PFSK-1 (cell line): ENCODE measurements at regions not wholly inside any gene's neighbourhood (a gene's known extent, or its start where the extent isn't known, plus 50 kb on each side); places are given as distances from the start of the nearest gene placed in this dataset.

Experiments used
- FOXP2 ChIP-seq: optimal IDR thresholded peaks from 2 replicates; pipeline ENCODE3; 2011; ENCODE audit warnings: borderline replicate concordance, control low read depth, inconsistent platforms; ENCODE audit not compliant: insufficient read depth; ENCODE audit errors: extremely low read length, extremely low read depth
- POLR2AphosphoS5 ChIP-seq: IDR thresholded peaks from 2 replicates; pipeline ENCODE4 v1.6.1; 2012; ENCODE audit warnings: low read depth, mild to moderate bottlenecking, control low read depth, low read length, moderate library complexity
- SIN3A ChIP-seq: IDR thresholded peaks from 2 replicates; pipeline ENCODE4 v1.6.1; 2012; ENCODE audit warnings: mild to moderate bottlenecking, low read length, moderate library complexity, borderline replicate concordance; ENCODE audit not compliant: insufficient read depth
- TAF1 ChIP-seq: IDR thresholded peaks from 2 replicates; pipeline ENCODE4 v1.6.1; 2012; ENCODE audit warnings: low read length, control low read depth, borderline replicate concordance; ENCODE audit not compliant: insufficient read depth
- TF ChIP-seq, protein P1 (sequence below), 2 experiments: IDR thresholded peaks; 2 replicates each; pipeline versions ENCODE4 v1.6.1 to v1.8.0; 2011 to 2012; ENCODE audit warnings: low read depth in 2 of 2, low read length in 2 of 2, control low read depth in 1 of 2, inconsistent platforms in 1 of 2, mild to moderate bottlenecking in 1 of 2, moderate library complexity in 1 of 2; ENCODE audit not compliant: insufficient read depth in 1 of 2

DNA sequence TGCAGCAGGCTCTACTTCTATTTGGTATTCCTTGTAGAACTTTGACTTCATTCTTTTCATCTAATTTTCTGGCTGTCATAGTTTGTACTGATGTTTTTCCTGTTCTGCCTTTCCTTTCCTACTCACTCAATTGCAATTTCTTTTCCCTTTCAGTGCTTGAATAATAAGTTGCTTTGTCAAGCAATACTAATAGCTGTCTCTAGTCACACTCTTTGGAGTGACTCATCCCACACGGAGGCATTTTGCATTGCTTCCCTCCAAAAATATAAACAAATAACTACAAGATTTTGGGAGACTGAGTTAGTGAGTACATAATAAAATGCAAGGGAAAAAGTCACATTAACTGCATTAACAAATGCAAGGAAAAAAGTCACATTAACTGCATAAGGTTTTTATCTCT lies 465.9 kb downstream of the CDH9 start:
- TF ChIP-seq, protein P1, sequence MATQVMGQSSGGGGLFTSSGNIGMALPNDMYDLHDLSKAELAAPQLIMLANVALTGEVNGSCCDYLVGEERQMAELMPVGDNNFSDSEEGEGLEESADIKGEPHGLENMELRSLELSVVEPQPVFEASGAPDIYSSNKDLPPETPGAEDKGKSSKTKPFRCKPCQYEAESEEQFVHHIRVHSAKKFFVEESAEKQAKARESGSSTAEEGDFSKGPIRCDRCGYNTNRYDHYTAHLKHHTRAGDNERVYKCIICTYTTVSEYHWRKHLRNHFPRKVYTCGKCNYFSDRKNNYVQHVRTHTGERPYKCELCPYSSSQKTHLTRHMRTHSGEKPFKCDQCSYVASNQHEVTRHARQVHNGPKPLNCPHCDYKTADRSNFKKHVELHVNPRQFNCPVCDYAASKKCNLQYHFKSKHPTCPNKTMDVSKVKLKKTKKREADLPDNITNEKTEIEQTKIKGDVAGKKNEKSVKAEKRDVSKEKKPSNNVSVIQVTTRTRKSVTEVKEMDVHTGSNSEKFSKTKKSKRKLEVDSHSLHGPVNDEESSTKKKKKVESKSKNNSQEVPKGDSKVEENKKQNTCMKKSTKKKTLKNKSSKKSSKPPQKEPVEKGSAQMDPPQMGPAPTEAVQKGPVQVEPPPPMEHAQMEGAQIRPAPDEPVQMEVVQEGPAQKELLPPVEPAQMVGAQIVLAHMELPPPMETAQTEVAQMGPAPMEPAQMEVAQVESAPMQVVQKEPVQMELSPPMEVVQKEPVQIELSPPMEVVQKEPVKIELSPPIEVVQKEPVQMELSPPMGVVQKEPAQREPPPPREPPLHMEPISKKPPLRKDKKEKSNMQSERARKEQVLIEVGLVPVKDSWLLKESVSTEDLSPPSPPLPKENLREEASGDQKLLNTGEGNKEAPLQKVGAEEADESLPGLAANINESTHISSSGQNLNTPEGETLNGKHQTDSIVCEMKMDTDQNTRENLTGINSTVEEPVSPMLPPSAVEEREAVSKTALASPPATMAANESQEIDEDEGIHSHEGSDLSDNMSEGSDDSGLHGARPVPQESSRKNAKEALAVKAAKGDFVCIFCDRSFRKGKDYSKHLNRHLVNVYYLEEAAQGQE (IDR thresholded peaks at IDR 0.05; ENCODE audit: insufficient read depth in 1 of 2, low read depth in 2 of 2, low read length in 2 of 2), result no peak
- no peak for TF ChIP-seq POLR2AphosphoS5
- TF ChIP-seq SIN3A, result no peak
- no peak for TF ChIP-seq TAF1
- no peak for TF ChIP-seq FOXP2
